ENCODE measurements at regions not wholly inside any gene's neighbourhood (a gene's known extent, or its start where the extent isn't known, plus 50 kb on each side); places are given as distances from the start of the nearest gene placed in this dataset.

- no peak for TF ChIP-seq CTCF (IDR thresholded peaks at IDR 0.05)
- TF ChIP-seq POLR2A (IDR thresholded peaks at IDR 0.05), result no peak
These were observed 190.3 kb downstream of the ANKRD60 start for GRCh38 chr20:58038123-58038654.

Measured in uterus (tissue), 2 donors.